IPS-18a (cell line): ENCODE measurements at regions not wholly inside any gene's neighbourhood (a gene's known extent, or its start where the extent isn't known, plus 50 kb on each side); places are given as distances from the start of the nearest gene placed in this dataset.

Experiments
- H3K27ac ChIP-seq: one replicate; pipeline ENCODE4 v1.5.1; 2013; ENCODE audit warnings: low read length
- H3K27me3 ChIP-seq: one replicate; pipeline ENCODE4 v1.6.1; 2013; ENCODE audit warnings: mild to moderate bottlenecking, low read length; ENCODE audit not compliant: control insufficient read depth, insufficient read depth
- H3K36me3 ChIP-seq: one replicate; pipeline ENCODE4 v1.6.1; 2013; ENCODE audit warnings: low read depth, low read length; ENCODE audit not compliant: control insufficient read depth
- H3K4me1 ChIP-seq: one replicate; pipeline ENCODE4 v1.6.1; 2013; ENCODE audit warnings: low read depth, low read length; ENCODE audit not compliant: control insufficient read depth
- H3K4me3 ChIP-seq: one replicate; pipeline ENCODE4 v1.5.1; 2013; ENCODE audit warnings: low read length
- H3K9ac ChIP-seq: one replicate; pipeline ENCODE4 v1.6.1; 2013; ENCODE audit warnings: mild to moderate bottlenecking, low read length, moderate library complexity
- H3K9me3 ChIP-seq: one replicate; pipeline ENCODE4 v1.6.1; 2013; ENCODE audit warnings: low read depth, low read length; ENCODE audit not compliant: control insufficient read depth

- H3K27me3 ChIP-seq = no peaks in the 10 kb centered on the region
- no peaks in the 10 kb centered on the region for H3K4me1 ChIP-seq
- H3K27ac ChIP-seq = no peak overlapping the region
- peaks cover 8% of the 10 kb centered on the region for H3K9me3 ChIP-seq
- H3K9ac ChIP-seq = no peak overlapping the region
- H3K36me3 ChIP-seq = no peaks in the 10 kb centered on the region
- no peak overlapping the region for H3K4me3 ChIP-seq
Observed at GRCh38 chr4:123286903-123287466, 109.6 kb upstream of the SPRY1 start.

- Histone ChIP-seq H3K27ac (no peak overlapping the region), H3K9ac (no peak overlapping the region), H3K36me3 (no peaks in the 10 kb centered on the region), H3K27me3 (no peaks in the 10 kb centered on the region), H3K9me3 (peaks cover 8% of the 10 kb centered on the region), H3K4me3 (no peak overlapping the region), H3K4me1 (no peaks in the 10 kb centered on the region)
Observed at GRCh38 chr4:123288309-123289025, 108.1 kb upstream of the SPRY1 start.

- Histone ChIP-seq H3K9me3 (peaks cover 8% of the 10 kb centered on the region), H3K4me3 (no peak overlapping the region), H3K9ac (no peak overlapping the region), H3K4me1 (no peaks in the 10 kb centered on the region), H3K27me3 (no peaks in the 10 kb centered on the region), H3K36me3 (no peaks in the 10 kb centered on the region), H3K27ac (no peak overlapping the region)
Observed at GRCh38 chr4:123291329-123291728, 105.3 kb upstream of the SPRY1 start.

- Histone ChIP-seq H3K9ac (no peak overlapping the region), H3K4me3 (no peak overlapping the region), H3K27ac (no peak overlapping the region), H3K36me3 (no peaks in the 10 kb centered on the region), H3K9me3 (no peaks in the 10 kb centered on the region), H3K27me3 (no peaks in the 10 kb centered on the region), H3K4me1 (peaks cover 15% of the 10 kb centered on the region)
Observed at GRCh38 chr4:123297836-123298235, 98.8 kb upstream of the SPRY1 start.

- Histone ChIP-seq H3K36me3 (no peaks in the 10 kb centered on the region), H3K9ac (no peak overlapping the region), H3K27ac (no peak overlapping the region), H3K4me1 (peaks cover 15% of the 10 kb centered on the region), H3K9me3 (no peaks in the 10 kb centered on the region), H3K4me3 (no peak overlapping the region), H3K27me3 (no peaks in the 10 kb centered on the region)
Observed at GRCh38 chr4:123298261-123298660, 98.3 kb upstream of the SPRY1 start.

- Histone ChIP-seq H3K36me3 (no peaks in the 10 kb centered on the region), H3K9me3 (no peaks in the 10 kb centered on the region), H3K27me3 (no peaks in the 10 kb centered on the region), H3K27ac (no peak overlapping the region), H3K4me1 (peaks cover 18% of the 10 kb centered on the region), H3K9ac (no peak overlapping the region), H3K4me3 (no peak overlapping the region)
Observed at GRCh38 chr4:123298801-123299200, 97.8 kb upstream of the SPRY1 start.

GRCh38 chr4:123299212-123299691 is 97.3 kb upstream of the SPRY1 start:
- Histone ChIP-seq H3K4me3 (no peak overlapping the region), H3K36me3 (no peaks in the 10 kb centered on the region), H3K27ac (no peak overlapping the region), H3K27me3 (no peaks in the 10 kb centered on the region), H3K9me3 (no peaks in the 10 kb centered on the region), H3K4me1 (peaks cover 21% of the 10 kb centered on the region), H3K9ac (no peak overlapping the region)

- no peaks in the 10 kb centered on the region for H3K36me3 ChIP-seq
- no peak overlapping the region for H3K4me3 ChIP-seq
- peaks cover 31% of the 10 kb centered on the region for H3K4me1 ChIP-seq
- peaks cover 7% of the 10 kb centered on the region for H3K27me3 ChIP-seq
- no peak overlapping the region for H3K9ac ChIP-seq
- no peaks in the 10 kb centered on the region for H3K9me3 ChIP-seq
- H3K27ac ChIP-seq = no peak overlapping the region
Observed at GRCh38 chr4:123300222-123301039, 96.2 kb upstream of the SPRY1 start.

GRCh38 chr4:123301923-123302322 is 94.7 kb upstream of the SPRY1 start:
- Histone ChIP-seq H3K4me1 (peaks cover 39% of the 10 kb centered on the region), H3K9me3 (no peaks in the 10 kb centered on the region), H3K36me3 (no peaks in the 10 kb centered on the region), H3K9ac (no peak overlapping the region), H3K27ac (no peak overlapping the region), H3K4me3 (no peak overlapping the region), H3K27me3 (peaks cover 16% of the 10 kb centered on the region)

- Histone ChIP-seq H3K27ac (no peak overlapping the region), H3K9ac (no peak overlapping the region), H3K36me3 (no peaks in the 10 kb centered on the region), H3K4me1 (peaks cover 33% of the 10 kb centered on the region), H3K27me3 (peaks cover 16% of the 10 kb centered on the region), H3K4me3 (peak overlapping the region; percentile 9), H3K9me3 (no peaks in the 10 kb centered on the region)
Observed at GRCh38 chr4:123304151-123304964, 92.2 kb upstream of the SPRY1 start.

GRCh38 chr4:123305736-123306135 is 90.9 kb upstream of the SPRY1 start:
- Histone ChIP-seq H3K4me3 (no peak overlapping the region), H3K27me3 (peaks cover 16% of the 10 kb centered on the region), H3K4me1 (peaks cover 32% of the 10 kb centered on the region), H3K9me3 (no peaks in the 10 kb centered on the region), H3K27ac (no peak overlapping the region), H3K36me3 (no peaks in the 10 kb centered on the region), H3K9ac (no peak overlapping the region)
